ENCODE measurements at regions not wholly inside any gene's neighbourhood (a gene's known extent, or its start where the extent isn't known, plus 50 kb on each side); places are given as distances from the start of the nearest gene placed in this dataset.

- H3K4me3 ChIP-seq, result no peak overlapping the region
- no peak overlapping the region for H3K27ac ChIP-seq
- no peaks in the 10 kb centered on the region for H4K20me1 ChIP-seq (ENCODE audit: insufficient read depth, poor library complexity, severe bottlenecking)
- no peaks in the 10 kb centered on the region for H3K36me3 ChIP-seq (replicated peaks; ENCODE audit: insufficient read depth, low read depth)
- 76% methylated on average over 10 of the region's 12 CpGs for WGBS (ENCODE audit: low lambda C conversion rate, missing lambda C conversion rate)
- H3K27me3 ChIP-seq, result no peaks in the 10 kb centered on the region
- no peak for TF ChIP-seq EZH2phosphoT487 (IDR thresholded peaks at IDR 0.05; ENCODE audit: low read depth, severe bottlenecking, unreplicated experiment)
- no peak for TF ChIP-seq CTCF (IDR thresholded peaks at IDR 0.05; ENCODE audit: poor library complexity)
- TF ChIP-seq EZH2 (IDR thresholded peaks at IDR 0.05; ENCODE audit: borderline replicate concordance), result no peak
- no peaks in the 10 kb centered on the region for H3K4me1 ChIP-seq (ENCODE audit: insufficient read depth)
- no peak for DNase-seq (ENCODE audit: low spot score)
- H3K79me2 ChIP-seq, result no peaks in the 10 kb centered on the region
- no peak overlapping the region for H3K4me2 ChIP-seq
- no peak overlapping the region for H2AFZ ChIP-seq
- no peaks in the 10 kb centered on the region for H3K9me3 ChIP-seq (ENCODE audit: low read depth)
- H3K9me2 ChIP-seq (replicated peaks; ENCODE audit: insufficient read depth), result no peaks in the 10 kb centered on the region
Observed at GRCh38 chr1:182003953-182004586, 57.4 kb downstream of the ZNF648 start.

GRCh38 chr1:182003025-182003725 is 58.3 kb downstream of the ZNF648 start:
- TF ChIP-seq EZH2 (IDR thresholded peaks at IDR 0.05; ENCODE audit: borderline replicate concordance) (no peak), CTCF (IDR thresholded peaks at IDR 0.05; ENCODE audit: poor library complexity) (no peak), EZH2phosphoT487 (IDR thresholded peaks at IDR 0.05; ENCODE audit: low read depth, severe bottlenecking, unreplicated experiment) (no peak)
- Histone ChIP-seq H3K9me2 (replicated peaks; ENCODE audit: insufficient read depth) (no peaks in the 10 kb centered on the region), H3K9me3 (ENCODE audit: low read depth) (no peaks in the 10 kb centered on the region), H3K79me2 (no peaks in the 10 kb centered on the region), H3K27ac (peak overlapping the region; percentile 48), H3K4me1 (ENCODE audit: insufficient read depth) (no peaks in the 10 kb centered on the region), H2AFZ (no peak overlapping the region), H3K36me3 (replicated peaks; ENCODE audit: insufficient read depth, low read depth) (no peaks in the 10 kb centered on the region), H3K4me2 (no peak overlapping the region), H3K27me3 (no peaks in the 10 kb centered on the region), H4K20me1 (ENCODE audit: insufficient read depth, poor library complexity, severe bottlenecking) (no peaks in the 10 kb centered on the region), H3K4me3 (no peak overlapping the region)
- 76% methylated on average over 10 of the region's 10 CpGs for WGBS (ENCODE audit: low lambda C conversion rate, missing lambda C conversion rate)
- no peak for DNase-seq (ENCODE audit: low spot score)

DNA sequence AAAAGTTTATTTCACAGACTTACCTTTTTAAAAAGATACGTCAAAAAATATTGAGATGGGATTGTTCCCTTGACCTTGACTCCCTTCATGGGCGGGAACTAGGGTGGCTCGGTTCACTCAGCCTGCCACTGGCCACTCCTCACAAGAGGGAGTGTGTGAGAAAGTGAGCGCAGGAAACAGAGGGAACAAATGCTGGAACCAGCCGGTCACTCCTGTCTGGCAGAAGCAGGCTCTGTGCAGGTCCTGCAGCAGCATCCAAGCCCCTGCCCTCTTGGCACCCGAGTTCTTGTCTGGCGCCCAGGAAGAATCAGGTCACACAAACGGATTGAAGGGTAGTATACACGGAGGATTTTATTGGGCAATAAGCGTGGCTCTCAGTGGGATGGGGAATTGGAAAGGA is 58.9 kb downstream of the ZNF648 start:
- Histone ChIP-seq H3K4me2 (no peak overlapping the region), H3K9me3 (ENCODE audit: low read depth) (no peaks in the 10 kb centered on the region), H4K20me1 (ENCODE audit: insufficient read depth, poor library complexity, severe bottlenecking) (no peaks in the 10 kb centered on the region), H3K9me2 (replicated peaks; ENCODE audit: insufficient read depth) (no peaks in the 10 kb centered on the region), H3K79me2 (no peaks in the 10 kb centered on the region), H3K4me3 (no peak overlapping the region), H3K27me3 (no peaks in the 10 kb centered on the region), H3K27ac (no peak overlapping the region), H2AFZ (no peak overlapping the region), H3K4me1 (ENCODE audit: insufficient read depth) (no peaks in the 10 kb centered on the region), H3K36me3 (replicated peaks; ENCODE audit: insufficient read depth, low read depth) (no peaks in the 10 kb centered on the region)
- TF ChIP-seq EZH2phosphoT487 (IDR thresholded peaks at IDR 0.05; ENCODE audit: low read depth, severe bottlenecking, unreplicated experiment) (no peak), CTCF (IDR thresholded peaks at IDR 0.05; ENCODE audit: poor library complexity) (no peak), EZH2 (IDR thresholded peaks at IDR 0.05; ENCODE audit: borderline replicate concordance) (no peak)
- DNase-seq (ENCODE audit: low spot score), result no peak
- WGBS (ENCODE audit: low lambda C conversion rate, missing lambda C conversion rate), result 66% methylated on average over 10 of the region's 10 CpGs
